GM06990 (cell line): ENCODE measurements at regions not wholly inside any gene's neighbourhood (a gene's known extent, or its start where the extent isn't known, plus 50 kb on each side); places are given as distances from the start of the nearest gene placed in this dataset.

Experiments used
- DNase-seq: peaks from one replicate; pipeline ENCODE4 v3.0.0-alpha.2; 2011; ENCODE audit not compliant: insufficient read length; ENCODE audit errors: extremely low read depth
- H3K27me3 ChIP-seq: replicated peaks from 2 replicates; pipeline ENCODE4 v1.6.0; 2011; ENCODE audit warnings: low read length; ENCODE audit not compliant: control insufficient read depth, insufficient read depth
- H3K36me3 ChIP-seq: 2 replicates; pipeline ENCODE4 v1.5.1; 2011; ENCODE audit warnings: low read length; ENCODE audit not compliant: control insufficient read depth, insufficient read depth
- H3K4me3 ChIP-seq: replicated peaks from 2 replicates; pipeline ENCODE4 v1.5.1; 2011; ENCODE audit warnings: low read depth, mild to moderate bottlenecking, control low read depth, low read length
- CTCF ChIP-seq: IDR thresholded peaks from 2 replicates; pipeline ENCODE4 v1.5.1; 2011; ENCODE audit warnings: low read length, control low read depth, mild to moderate bottlenecking, inconsistent platforms; ENCODE audit not compliant: insufficient read depth, poor library complexity, severe bottlenecking

GRCh38 chr12:116504438-116504837 lies 54.7 kb upstream of the MAP1LC3B2 start:
- TF ChIP-seq CTCF: no peak

GRCh38 chr12:116506697-116507064 lies 52.5 kb upstream of the MAP1LC3B2 start:
- no peak for TF ChIP-seq CTCF
- Histone ChIP-seq H3K27me3 (no peaks in the 10 kb centered on the region; the same call in 1 of the 2 replicates), H3K4me3 (no peak overlapping the region), H3K36me3 (no peaks in the 10 kb centered on the region)
- DNase-seq: no peak

More at GRCh38 chr12:116504438-116504837, 54.7 kb upstream of the MAP1LC3B2 start:
- no peaks in the 10 kb centered on the region; the same call in 1 of the 2 replicates for H3K27me3 ChIP-seq
- H3K36me3 ChIP-seq: no peaks in the 10 kb centered on the region
- no peak for DNase-seq
- no peak overlapping the region for H3K4me3 ChIP-seq

GRCh38 chr12:116508145-116509121 lies 50.7 kb upstream of the MAP1LC3B2 start:
- H3K27me3 ChIP-seq: no peaks in the 10 kb centered on the region; the same call in none of the 2 replicates
- DNase-seq: no peak
- no peak for TF ChIP-seq CTCF
- H3K4me3 ChIP-seq: no peak overlapping the region
- no peaks in the 10 kb centered on the region for H3K36me3 ChIP-seq
